HT-29 (cell line): ENCODE measurements at regions not wholly inside any gene's neighbourhood (a gene's known extent, or its start where the extent isn't known, plus 50 kb on each side); places are given as distances from the start of the nearest gene placed in this dataset.
"Not testable (repeated sequence)": the region's sequence is repeated elsewhere in the genome, so short reads cannot be mapped to it uniquely, and the experiment has no call there.

ENCODE experiments used
- DNase-seq: peaks from one replicate; pipeline ENCODE4 v3.0.0-alpha.2; 2015; ENCODE audit warnings: low spot score

DNA sequence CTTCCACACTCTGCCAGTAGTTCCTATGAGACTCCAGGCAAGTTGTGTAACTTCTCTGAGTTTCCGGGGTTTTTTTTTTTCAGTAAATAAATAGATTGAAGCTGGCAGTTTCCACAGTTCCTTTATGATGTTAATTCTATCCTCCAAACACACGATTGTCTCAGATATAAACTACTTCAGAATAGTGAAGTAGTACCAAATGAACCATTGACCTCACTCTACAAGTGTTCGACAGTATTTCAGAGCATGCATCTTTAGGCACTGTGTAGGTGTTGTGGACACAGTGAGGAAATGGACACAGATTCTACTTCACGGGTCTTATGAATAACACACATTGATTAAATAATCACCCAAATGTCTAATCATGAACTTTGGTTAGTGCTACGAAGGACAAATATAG is 136.1 kb upstream of the IGSF10 start:
- no peak for DNase-seq

DNA sequence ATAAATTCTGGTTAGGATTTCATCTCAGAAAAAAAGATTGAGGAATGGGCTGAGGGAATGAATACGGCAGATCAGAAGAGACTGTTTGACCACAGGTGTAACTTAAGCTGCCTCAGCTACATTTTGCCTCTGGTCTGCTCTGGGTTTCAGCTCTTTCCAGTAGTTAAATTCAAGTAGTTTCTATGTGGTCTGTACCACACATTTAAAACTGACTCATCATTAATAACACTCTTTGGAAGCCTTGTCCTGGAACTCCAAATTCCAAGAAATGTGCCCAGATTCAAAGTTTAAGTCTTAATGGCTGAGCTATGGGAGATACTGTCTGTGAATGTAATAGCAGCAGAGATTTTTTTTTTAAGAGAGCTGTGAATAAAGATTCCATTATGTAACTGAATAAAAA is 133.1 kb upstream of the IGSF10 start:
- DNase-seq, result no peak

DNA sequence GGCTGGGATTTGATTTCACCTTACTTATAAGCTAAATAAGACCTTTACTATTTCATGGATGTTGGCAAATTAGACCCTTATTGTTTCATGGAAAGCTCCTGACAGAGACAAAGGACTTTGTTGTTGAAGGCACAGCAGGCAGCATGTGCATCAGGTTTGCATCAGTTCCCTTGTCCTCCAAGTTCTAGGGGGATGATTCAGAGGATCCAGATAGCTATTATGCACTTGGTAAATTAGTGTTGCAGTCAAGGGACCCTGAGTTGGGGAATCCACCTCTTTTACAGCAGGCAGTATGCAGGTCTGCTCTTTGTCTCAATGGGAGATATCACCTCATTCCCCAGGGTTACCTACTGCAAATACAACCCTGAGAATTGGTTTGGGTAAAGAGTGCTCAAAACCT is 131.4 kb upstream of the IGSF10 start:
- DNase-seq, result no peak

- DNase-seq, result no peak
These were observed 130.6 kb upstream of the IGSF10 start for GRCh38 chr3:151591441-151591840.

DNA sequence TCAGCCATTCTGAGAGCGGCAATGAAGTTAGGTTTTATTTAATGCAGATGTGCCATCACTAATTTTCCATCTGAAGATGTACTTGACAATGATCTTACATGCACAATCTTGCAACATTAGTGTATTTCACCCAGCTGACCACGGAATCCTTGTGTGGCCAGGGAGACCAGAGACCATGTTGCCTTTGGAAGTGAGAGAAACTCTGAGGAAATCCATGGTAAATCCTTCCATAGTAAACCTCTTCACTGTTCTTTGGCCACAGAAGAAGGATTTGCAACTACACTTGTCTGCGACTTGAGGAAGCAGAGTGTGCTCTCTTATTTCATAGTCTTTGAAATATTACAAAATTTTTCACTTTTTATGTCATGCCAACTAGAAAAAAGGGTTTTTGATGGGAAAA is 128.4 kb upstream of the IGSF10 start:
- DNase-seq, result no peak

DNA sequence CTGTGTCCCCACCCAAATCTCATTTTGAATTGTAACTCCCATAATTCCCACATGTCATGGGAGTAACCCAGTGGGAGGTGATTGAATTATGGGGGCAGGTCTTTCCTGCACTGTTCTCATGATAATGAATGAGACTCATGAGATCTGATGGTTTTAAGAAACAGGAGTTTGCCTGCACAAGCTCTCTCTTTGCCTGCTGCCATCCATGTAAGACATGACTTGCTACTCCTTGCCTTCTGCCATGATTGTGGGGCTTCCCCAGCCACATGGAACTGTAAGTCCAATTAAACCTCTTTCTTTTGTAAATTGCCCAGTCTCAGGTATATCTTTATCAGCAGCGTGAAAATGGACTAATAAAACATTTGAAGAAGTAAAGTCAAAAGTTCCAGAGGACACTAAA is 126.8 kb upstream of the IGSF10 start:
- DNase-seq, result not testable (repeated sequence)

DNA sequence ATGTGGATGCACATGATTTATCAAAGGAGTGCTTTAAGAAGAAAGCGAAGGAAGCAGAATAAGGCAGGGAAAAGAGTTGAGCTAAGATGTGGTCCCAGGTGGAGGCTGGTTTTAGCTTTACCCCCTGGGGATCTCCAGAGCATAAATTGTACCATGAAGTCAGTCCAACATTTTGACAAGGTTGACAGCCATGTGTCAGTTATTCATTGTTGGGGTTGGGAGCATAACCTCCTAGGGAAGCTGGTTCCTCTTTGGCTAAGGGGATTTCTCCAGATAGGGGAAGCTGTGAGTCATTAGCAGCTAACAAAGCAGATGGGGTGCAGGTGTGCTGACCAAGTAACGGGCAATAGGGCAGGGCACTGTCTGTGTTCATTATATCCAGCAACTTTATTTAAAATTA is 123.7 kb upstream of the IGSF10 start:
- no peak for DNase-seq

DNA sequence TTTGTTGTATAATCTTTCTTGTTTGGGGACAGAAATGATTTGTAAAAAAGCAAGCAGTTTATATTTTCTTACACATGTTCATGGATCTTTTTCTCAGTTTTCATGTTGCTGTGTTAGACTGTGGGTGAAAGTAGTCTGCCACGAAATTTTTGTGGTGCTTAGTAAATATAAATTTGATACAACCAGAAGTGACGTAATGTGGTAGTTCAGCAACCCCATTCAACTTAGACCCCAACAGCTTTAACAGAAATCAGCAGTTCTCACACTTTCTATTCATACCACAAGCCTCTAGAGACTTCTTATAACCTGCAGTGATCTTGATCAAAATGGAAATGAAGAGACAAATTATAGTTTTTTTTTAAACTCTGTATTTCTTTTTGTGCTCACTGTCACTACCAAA is 120.2 kb upstream of the IGSF10 start:
- DNase-seq, result no peak

DNA sequence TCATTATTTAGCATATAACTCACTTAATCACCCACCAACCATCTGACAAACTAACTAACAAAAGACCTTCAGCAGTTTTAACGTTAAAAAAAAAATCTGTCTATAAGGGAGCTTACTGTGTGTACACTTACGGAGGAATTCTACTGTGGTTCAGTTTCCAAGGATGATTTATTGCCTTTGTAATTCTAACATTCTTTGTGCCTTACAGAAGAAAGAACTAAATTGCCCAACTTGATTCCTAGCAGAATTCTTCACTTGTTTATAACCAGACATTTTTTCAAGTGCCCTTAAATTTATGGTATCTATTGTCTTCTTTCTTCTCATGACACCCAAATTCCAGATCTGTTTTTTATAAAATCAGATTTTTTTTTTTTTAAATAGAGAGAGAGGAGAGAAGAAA is 119.7 kb upstream of the IGSF10 start:
- DNase-seq, result no peak

DNA sequence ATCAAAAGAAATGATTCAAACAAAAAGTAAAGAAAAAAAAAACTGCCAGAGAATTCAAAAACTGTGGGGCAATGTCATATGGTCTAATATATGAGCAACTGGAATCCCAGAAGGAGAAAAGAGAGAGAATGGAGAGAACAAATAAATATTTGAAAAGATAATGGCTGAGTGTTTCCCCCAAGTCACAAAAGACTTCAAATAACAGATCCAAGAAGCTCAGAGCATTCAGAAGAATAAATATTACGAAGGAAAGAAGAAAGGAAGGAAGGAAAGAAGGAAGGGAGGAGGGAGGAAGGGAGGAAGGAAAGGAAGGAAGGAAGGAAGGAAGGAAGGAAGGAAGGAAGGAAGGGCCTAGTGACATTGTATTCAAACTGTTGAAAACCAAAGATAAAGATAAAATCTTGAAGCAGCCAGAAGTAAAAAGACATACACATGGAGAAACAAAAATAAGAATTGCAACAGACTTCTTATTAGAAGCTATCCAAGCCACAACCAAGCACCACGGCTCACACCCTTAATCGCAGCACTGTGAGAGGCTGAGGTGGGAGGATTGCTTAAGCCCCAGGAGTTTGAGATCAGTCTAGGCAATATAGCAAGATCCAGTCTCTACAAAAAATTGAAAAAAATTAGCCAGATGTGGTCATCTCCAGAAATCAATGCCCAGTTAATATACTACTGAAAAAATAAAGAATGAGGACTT is 118.9 kb upstream of the IGSF10 start:
- no peak for DNase-seq

DNA sequence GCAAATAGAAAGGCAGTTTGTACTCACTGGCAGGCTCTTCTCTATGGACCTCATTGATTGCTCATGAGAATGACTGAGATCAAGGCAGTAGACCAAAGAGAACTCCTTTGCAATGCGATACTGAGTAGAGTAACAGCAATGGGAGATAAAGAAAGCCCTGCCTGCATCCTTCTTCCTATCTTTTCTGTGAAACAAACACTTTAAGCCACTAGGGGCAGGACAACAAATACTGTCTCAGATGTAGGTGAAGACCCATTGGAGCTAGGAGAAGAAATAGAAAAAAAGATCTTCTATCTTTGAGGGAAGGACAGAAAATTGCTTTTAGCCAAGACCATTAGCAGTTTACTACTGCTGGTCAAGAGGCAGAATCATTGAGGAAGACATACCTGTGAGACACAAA is 117.6 kb upstream of the IGSF10 start:
- no peak for DNase-seq

DNA sequence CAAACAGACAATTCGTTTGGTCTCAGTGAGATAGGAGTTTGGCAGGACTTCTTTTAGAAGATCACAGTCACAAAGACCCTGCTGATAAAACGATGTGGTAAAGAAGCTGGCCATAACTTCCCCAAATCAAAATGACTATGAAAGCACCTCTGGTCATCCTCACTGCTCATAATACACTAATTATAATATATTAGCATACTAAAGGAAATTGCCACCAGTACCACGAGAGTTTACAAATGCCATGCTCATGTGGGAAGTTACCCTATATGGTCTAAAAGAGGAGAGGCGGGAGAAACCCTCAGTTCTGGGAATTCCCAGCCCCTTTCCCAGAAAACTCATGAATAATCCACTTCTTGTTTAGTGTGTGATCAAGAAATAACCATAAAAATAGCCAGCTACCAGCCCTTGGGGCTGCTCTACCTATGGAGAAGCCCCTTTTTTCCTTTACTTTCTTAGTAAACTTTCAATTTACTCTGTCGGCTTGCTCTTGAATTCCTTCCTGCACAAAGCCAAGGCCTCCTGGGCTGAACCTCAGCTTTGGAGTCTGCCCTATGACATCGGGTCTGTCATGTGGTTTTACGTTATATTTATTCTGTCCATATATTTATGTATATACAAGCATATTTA is 115.8 kb upstream of the IGSF10 start:
- no peak for DNase-seq

DNA sequence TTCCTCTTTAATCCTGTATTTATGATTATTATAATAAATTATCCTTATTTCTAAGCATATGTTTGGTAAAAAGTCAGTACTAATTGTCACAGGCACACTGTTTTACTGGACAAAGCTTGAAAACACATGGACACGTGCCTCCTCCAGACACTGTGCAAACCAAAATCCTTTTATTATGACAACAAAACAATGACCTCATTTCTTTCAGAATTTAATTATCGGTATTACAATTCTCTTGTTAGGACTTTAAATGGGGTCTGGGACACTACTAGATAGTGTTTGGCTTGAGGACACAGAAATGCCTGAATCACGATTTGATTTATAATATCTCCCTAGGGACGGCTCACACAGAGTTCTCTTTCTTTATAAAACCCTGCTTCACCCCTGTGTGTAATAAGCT is 107.3 kb upstream of the IGSF10 start:
- no peak for DNase-seq

DNA sequence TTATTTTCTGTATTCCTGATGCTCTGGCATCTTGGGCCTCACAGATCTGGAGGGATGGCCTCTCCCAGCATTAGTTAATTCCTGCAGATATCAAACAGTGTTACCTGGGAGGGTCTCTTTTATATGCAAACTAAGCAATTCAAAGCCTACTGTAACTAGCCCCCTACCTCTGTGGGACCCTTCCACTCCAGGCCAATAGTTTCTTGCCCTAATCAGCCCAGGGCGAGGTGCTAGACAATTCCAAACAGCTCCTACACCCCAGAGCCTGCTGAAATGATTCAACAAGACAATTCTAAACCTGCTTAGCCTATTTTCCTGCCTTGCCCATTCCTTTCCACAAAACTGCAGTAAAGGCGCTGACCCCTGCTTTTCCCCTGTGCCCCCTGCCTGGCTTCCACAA is 106.6 kb upstream of the IGSF10 start:
- no peak for DNase-seq

DNA sequence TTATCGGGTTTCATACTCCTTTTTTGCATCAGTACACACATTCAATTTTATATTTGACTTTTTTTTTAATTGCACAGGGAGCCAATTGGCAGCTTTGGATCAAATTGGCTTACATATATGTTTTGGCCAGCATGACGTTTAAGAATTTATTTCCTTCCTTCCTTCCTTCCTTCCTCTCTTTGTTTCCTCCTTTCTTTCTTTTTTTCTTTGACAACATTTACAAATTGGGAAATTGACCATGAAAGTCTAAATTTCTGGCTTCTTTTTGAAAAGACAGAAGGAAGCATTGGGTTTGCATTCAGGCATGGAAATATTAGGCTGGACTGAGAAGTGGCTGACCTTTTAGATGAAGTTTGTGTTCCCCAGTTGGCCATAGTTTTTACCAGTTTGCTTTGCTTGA is 103.4 kb upstream of the IGSF10 start:
- DNase-seq, result no peak

DNA sequence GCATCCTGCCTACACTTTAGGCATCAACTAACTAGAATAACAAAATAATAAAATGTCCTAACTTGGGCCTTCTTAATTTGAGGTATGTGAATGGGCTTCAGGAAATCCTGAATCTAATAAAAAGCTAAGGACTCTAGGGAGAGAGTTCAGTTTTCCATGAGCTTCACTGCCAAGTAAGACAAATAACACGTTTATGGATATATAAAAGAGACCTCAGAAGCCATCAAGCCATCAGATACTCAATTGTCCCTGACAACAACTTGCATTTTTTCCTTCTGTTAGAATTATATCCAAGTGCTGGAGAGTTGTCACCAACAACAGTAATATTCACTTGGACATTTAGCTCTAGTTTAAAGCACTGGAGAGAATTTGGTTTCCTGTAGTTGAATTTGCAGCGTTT is 102.4 kb upstream of the IGSF10 start:
- no peak for DNase-seq

DNA sequence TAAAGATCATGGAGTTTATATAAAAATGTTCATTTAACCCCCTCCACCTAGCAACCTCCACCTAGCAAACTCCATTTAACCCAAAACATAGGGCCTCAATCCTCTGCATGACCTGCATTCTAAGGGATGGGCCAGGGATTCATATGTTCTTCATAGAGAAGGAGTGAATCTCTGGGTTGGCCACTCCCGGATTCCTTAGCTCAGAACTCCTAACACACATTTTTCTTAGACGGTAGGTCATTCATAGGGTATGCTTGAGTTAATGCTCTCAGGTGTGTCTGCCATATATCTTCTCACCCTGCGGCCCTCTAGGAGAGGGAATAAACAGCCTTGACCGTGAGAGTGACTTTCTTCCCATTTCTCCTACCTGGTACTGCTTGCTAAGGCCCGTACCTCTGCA is 102.0 kb upstream of the IGSF10 start:
- no peak for DNase-seq

DNA sequence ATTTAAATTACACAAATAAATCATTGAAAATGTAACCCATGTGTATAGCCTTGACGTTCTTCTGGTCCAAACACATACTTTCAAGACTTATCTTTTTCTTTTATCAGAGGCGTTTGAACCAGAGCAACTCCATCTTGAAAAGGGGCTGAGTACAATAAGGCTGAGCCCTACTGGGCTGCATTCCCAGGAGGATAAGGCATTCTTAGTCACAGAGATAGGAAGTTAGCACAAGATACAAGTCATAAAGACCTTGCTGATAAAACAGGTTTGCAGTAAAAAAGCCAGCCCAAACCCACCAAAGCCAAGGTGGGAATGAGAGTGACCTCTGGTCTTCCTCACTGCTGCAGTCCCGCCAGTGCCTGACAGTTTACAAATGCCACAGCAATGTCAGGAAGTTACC is 101.0 kb upstream of the IGSF10 start:
- DNase-seq, result no peak

GRCh38 chr3:151560738-151561137 is 99.9 kb upstream of the IGSF10 start:
- DNase-seq, result no peak

DNA sequence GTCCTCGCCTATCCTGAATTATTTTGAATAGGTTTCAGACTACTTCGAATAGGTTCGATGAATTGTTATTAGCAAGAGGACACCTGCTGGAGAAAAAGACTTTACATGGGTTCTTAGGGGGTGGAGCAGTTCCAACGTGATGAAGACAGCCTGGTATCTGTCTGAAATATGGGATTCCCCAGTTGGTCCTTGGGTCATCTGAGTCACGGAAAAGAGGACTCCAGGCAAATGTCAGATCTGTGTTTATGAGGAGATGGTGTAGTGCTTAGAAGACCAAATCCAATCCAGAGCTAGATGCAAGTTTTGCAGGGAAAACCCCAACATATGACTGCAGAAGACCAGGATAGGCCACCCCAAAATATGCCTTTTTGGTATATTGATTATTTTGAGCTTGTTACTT is 98.9 kb upstream of the IGSF10 start:
- DNase-seq, result no peak

DNA sequence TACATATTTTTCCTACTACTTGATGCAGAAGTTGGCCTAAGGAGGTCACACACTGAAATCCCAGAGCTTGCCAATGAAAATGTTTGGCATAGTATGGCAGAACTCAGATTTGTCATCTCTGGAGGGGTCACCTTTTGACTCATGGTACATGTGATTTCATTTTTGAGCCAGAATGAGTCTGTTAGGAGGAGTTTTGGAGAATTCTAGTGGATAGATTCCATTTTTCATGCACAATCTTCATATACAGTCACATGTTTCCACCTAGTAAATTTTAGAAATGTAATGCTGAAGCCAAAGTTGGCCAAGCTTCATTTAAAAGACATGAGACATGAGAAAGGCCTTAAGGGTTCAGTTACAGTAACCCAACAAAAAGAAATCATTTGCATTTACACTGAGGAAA is 97.8 kb upstream of the IGSF10 start:
- DNase-seq, result no peak

DNA sequence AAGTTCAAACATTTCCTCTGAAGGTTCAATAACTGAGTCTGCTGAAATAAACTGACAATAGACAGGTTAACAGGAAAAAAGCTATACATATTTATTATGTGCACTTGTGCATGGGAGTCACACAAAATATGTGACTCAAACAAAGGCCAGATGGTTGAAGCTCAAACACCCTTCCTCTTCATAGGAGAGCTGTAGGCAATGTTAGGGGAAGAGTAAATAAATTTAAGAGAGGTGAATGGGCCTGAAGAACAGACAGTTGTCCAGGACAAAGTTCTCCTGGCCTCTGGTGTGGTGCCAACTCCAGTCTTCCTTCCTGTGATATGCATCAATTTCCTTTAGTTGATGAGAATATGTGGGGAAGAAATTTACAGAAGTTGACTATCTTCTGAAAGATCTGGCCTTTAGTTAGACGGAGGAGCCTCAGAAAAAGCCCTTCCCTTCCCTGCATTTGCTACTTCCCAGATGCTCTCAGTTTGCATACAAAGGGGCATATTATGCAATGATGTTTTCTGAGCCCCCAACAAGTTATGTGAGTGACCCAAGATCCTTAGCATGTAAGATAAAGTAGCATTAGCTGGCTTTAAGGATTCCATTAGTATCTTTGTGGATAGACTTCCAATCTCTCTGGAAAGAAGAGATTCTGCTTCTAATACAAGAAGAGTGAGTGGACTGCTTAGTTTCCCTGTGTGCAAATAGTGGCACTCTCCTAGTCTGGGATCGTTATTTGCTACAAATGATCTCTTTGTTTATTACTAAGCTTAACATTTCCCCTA is 96.4 kb upstream of the IGSF10 start:
- no peak for DNase-seq

GRCh38 chr3:151556596-151556995 is 95.7 kb upstream of the IGSF10 start:
- no peak for DNase-seq
